HepG2 (cell line): ENCODE measurements at regions not wholly inside any gene's neighbourhood (a gene's known extent, or its start where the extent isn't known, plus 50 kb on each side); places are given as distances from the start of the nearest gene placed in this dataset.

ENCODE experiments used
- ASH2L ChIP-seq: fragments of 300-600, 200-600 bp; sonication (generic); IDR thresholded peaks from 2 replicates; pipeline ENCODE4 v1.7.0; 2017; ENCODE audit warnings: low read depth, mild to moderate bottlenecking, moderate library complexity, mixed read lengths, low read length; ENCODE audit not compliant: insufficient read length
- CERS6 ChIP-seq: sonication (generic); formaldehyde crosslinking; IDR thresholded peaks from 2 replicates; pipeline ENCODE4 v1.5.0; 2020; ENCODE audit warnings: missing genetic modification reagents
- CREBL2 ChIP-seq: sonication (generic); formaldehyde crosslinking; IDR thresholded peaks from 2 replicates; pipeline ENCODE4 v1.8.1; 2023; ENCODE audit warnings: missing genetic modification reagents, mild to moderate bottlenecking, borderline replicate concordance
- DNMT1 ChIP-seq: sonication (generic); formaldehyde crosslinking; IDR thresholded peaks from 2 replicates; pipeline ENCODE4 v1.5.1; 2020; ENCODE audit warnings: mild to moderate bottlenecking, missing genetic modification reagents
- ELK4 ChIP-seq: sonication (generic); formaldehyde crosslinking; IDR thresholded peaks from 2 replicates; pipeline ENCODE4 v1.9.0; 2021; ENCODE audit warnings: missing genetic modification reagents, borderline replicate concordance
- FOXO4 ChIP-seq: sonication (generic); formaldehyde crosslinking; conservative IDR thresholded peaks from 2 replicates; pipeline ENCODE4 v1.8.1; 2023; ENCODE audit warnings: missing genetic modification reagents
- GMEB2 ChIP-seq: IDR thresholded peaks from 2 replicates; pipeline ENCODE4 v1.6.1; 2016; ENCODE audit warnings: missing biosample characterization, missing genetic modification reagents, low read depth
- ISL2 ChIP-seq: sonication (generic); formaldehyde crosslinking; IDR thresholded peaks from 2 replicates; pipeline ENCODE4 v1.5.0; 2020; ENCODE audit warnings: missing genetic modification reagents
- ISX ChIP-seq: sonication (generic); formaldehyde crosslinking; conservative IDR thresholded peaks from 2 replicates; pipeline ENCODE4 v1.5.0; 2020; ENCODE audit warnings: missing genetic modification reagents
- JUN ChIP-seq: sonication (generic); formaldehyde crosslinking; IDR thresholded peaks from 2 replicates; pipeline ENCODE4 v1.4.0; 2020; ENCODE audit warnings: mild to moderate bottlenecking, missing genetic modification reagents
- KDM4B ChIP-seq: sonication (generic); formaldehyde crosslinking; IDR thresholded peaks from 2 replicates; pipeline ENCODE4 v1.4.0; 2020; ENCODE audit warnings: missing genetic modification reagents
- KDM6A ChIP-seq: IDR thresholded peaks from 2 replicates; pipeline ENCODE4 v1.6.1; 2016; ENCODE audit warnings: low read depth
- MBD4 ChIP-seq: IDR thresholded peaks from 2 replicates; pipeline ENCODE4 v1.6.1; 2012; ENCODE audit warnings: low read length, inconsistent platforms, borderline replicate concordance
- MED8 ChIP-seq: sonication (generic); formaldehyde crosslinking; IDR thresholded peaks from 2 replicates; pipeline ENCODE4 v1.8.1; 2023; ENCODE audit warnings: mild to moderate bottlenecking, missing genetic modification reagents; ENCODE audit not compliant: insufficient replicate concordance
- PHF21A ChIP-seq: sonication (generic); formaldehyde crosslinking; IDR thresholded peaks from 2 replicates; pipeline ENCODE4 v1.5.0; 2020; ENCODE audit warnings: mild to moderate bottlenecking, missing genetic modification reagents
- POLR2A ChIP-seq, 2 experiments: IDR thresholded peaks; 2 replicates each; pipeline ENCODE4 v1.6.1; 2011; ENCODE audit warnings: low read depth in 2 of 2, low read length in 2 of 2, mild to moderate bottlenecking in 1 of 2, moderate library complexity in 1 of 2; ENCODE audit not compliant: insufficient read depth in 1 of 2
- POLR2AphosphoS2 ChIP-seq: IDR thresholded peaks from 2 replicates; pipeline ENCODE4 v1.6.1; 2011; ENCODE audit warnings: low read depth, low read length, improper control_type of control experiment
- PRMT3 ChIP-seq: sonication (generic); formaldehyde crosslinking; IDR thresholded peaks from 2 replicates; pipeline ENCODE4 v1.8.1; 2022; ENCODE audit warnings: low read depth, mild to moderate bottlenecking, moderate library complexity, missing genetic modification reagents, borderline replicate concordance
- RBFOX2 ChIP-seq: fragments of 200-400 bp; formaldehyde crosslinking; IDR thresholded peaks from 2 replicates; pipeline ENCODE4 v1.6.1; 2017; ENCODE audit warnings: low read depth, mild to moderate bottlenecking, low read length
- RFXAP ChIP-seq: sonication (generic); formaldehyde crosslinking; IDR thresholded peaks from 2 replicates; pipeline ENCODE4 v1.4.0; 2020; ENCODE audit warnings: missing genetic modification reagents, borderline replicate concordance
- SPEN ChIP-seq: sonication (generic); formaldehyde crosslinking; IDR thresholded peaks from 2 replicates; pipeline ENCODE4 v1.5.1; 2020; ENCODE audit warnings: low read depth, mild to moderate bottlenecking, missing genetic modification reagents
- THAP11 ChIP-seq: IDR thresholded peaks from 2 replicates; pipeline ENCODE4 v1.6.1; 2016; ENCODE audit warnings: missing biosample characterization, missing genetic modification reagents
- ZNF235 ChIP-seq: sonication (generic); formaldehyde crosslinking; IDR thresholded peaks from 2 replicates; pipeline ENCODE4 v1.8.1; 2023; ENCODE audit warnings: mild to moderate bottlenecking, missing genetic modification reagents, borderline replicate concordance
- ZNF672 ChIP-seq: sonication (generic); formaldehyde crosslinking; IDR thresholded peaks from 2 replicates; pipeline ENCODE4 v1.8.1; 2022; ENCODE audit warnings: missing genetic modification reagents
- ZNF841 ChIP-seq: sonication (generic); formaldehyde crosslinking; IDR thresholded peaks from 2 replicates; pipeline ENCODE4 v1.8.1; 2023; ENCODE audit warnings: missing genetic modification reagents, borderline replicate concordance
- ZSCAN29 ChIP-seq: sonication (generic); formaldehyde crosslinking; conservative IDR thresholded peaks from 2 replicates; pipeline ENCODE4 v1.4.0; 2020; ENCODE audit warnings: mild to moderate bottlenecking, missing genetic modification reagents

GRCh38 chr13:68380041-68380973 is 1150.2 kb upstream of the PCDH9 start (continued):
- TF ChIP-seq KDM6A (peak; percentile 71; the same call in 1 of the 2 replicates), SPEN (CRISPR knock-in tag) (no peak), GMEB2 (CRISPR knock-in tag) (no peak), ZNF235 (CRISPR knock-in tag) (no peak), FOXO4 (CRISPR knock-in tag) (no peak), JUN (CRISPR knock-in tag) (no peak), ZSCAN29 (no peak), ZNF672 (CRISPR knock-in tag) (no peak), DNMT1 (CRISPR knock-in tag) (no peak), PHF21A (CRISPR knock-in tag) (peak; percentile 69), ISL2 (CRISPR knock-in tag) (peak; percentile 96), MED8 (CRISPR knock-in tag) (no peak), ISX (CRISPR knock-in tag) (no peak), THAP11 (CRISPR knock-in tag) (peak; percentile 31; the same call in 1 of the 2 replicates), ZNF841 (no peak), CREBL2 (no peak), RBFOX2 (no peak), MBD4 (peak; percentile 81; the same call in 1 of the 2 replicates), CERS6 (CRISPR knock-in tag) (no peak), ASH2L (peak; percentile 96), POLR2A (IDR thresholded peaks at IDR 0.05; ENCODE audit: insufficient read depth in 1 of 2, low read depth in 2 of 2, low read length in 2 of 2) (no peak), KDM4B (CRISPR knock-in tag) (no peak), PRMT3 (no peak), ELK4 (CRISPR knock-in tag) (no peak), POLR2AphosphoS2 (no peak), RFXAP (CRISPR knock-in tag) (no peak)
